ENCODE measurements at regions not wholly inside any gene's neighbourhood (a gene's known extent, or its start where the extent isn't known, plus 50 kb on each side); places are given as distances from the start of the nearest gene placed in this dataset.

- no peak for ATAC-seq
- no peaks in the 10 kb centered on the region for H3K36me3 ChIP-seq (ENCODE audit: control insufficient read depth in 1 of 2, insufficient read depth in 2 of 2, low read length in 2 of 2)
- H3K9ac ChIP-seq (ENCODE audit: low read length) = no peak overlapping the region
- ChIA-PET CTCF (no interaction called here), POLR2A (no interaction called here), RAD21 (ENCODE audit: low non-redundant PET in 1 of 2, low total read pairs in 2 of 2, uncharacterized antibody in 2 of 2, unreplicated experiment in 2 of 2) (no interaction called here)
- H3K79me2 ChIP-seq (ENCODE audit: insufficient read depth, low read length) = no peaks in the 10 kb centered on the region
- H3K27me3 ChIP-seq (ENCODE audit: insufficient read depth, low read length) = no peaks in the 10 kb centered on the region
- no peak overlapping the region for H3K27ac ChIP-seq (ENCODE audit: low read depth, low read length)
- no peak for TF ChIP-seq JUND (IDR thresholded peaks at IDR 0.05)
- no peak for TF ChIP-seq ATF3 (IDR thresholded peaks at IDR 0.05)
- no peak for TF ChIP-seq EZH2 (IDR thresholded peaks at IDR 0.05)
- TF ChIP-seq, protein P1, sequence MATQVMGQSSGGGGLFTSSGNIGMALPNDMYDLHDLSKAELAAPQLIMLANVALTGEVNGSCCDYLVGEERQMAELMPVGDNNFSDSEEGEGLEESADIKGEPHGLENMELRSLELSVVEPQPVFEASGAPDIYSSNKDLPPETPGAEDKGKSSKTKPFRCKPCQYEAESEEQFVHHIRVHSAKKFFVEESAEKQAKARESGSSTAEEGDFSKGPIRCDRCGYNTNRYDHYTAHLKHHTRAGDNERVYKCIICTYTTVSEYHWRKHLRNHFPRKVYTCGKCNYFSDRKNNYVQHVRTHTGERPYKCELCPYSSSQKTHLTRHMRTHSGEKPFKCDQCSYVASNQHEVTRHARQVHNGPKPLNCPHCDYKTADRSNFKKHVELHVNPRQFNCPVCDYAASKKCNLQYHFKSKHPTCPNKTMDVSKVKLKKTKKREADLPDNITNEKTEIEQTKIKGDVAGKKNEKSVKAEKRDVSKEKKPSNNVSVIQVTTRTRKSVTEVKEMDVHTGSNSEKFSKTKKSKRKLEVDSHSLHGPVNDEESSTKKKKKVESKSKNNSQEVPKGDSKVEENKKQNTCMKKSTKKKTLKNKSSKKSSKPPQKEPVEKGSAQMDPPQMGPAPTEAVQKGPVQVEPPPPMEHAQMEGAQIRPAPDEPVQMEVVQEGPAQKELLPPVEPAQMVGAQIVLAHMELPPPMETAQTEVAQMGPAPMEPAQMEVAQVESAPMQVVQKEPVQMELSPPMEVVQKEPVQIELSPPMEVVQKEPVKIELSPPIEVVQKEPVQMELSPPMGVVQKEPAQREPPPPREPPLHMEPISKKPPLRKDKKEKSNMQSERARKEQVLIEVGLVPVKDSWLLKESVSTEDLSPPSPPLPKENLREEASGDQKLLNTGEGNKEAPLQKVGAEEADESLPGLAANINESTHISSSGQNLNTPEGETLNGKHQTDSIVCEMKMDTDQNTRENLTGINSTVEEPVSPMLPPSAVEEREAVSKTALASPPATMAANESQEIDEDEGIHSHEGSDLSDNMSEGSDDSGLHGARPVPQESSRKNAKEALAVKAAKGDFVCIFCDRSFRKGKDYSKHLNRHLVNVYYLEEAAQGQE (IDR thresholded peaks at IDR 0.05; ENCODE audit: low read depth) = no peak
- no peak overlapping the region for H3K4me3 ChIP-seq (replicated peaks in 1 of 2; ENCODE audit: low read depth in 1 of 2, low read length in 2 of 2)
- H2AFZ ChIP-seq (ENCODE audit: low read depth, low read length, poor library complexity, severe bottlenecking) = no peak overlapping the region
- DNase-seq (ENCODE audit: low read depth, low spot score) = no peak
- no peaks in the 10 kb centered on the region for H3K4me1 ChIP-seq (ENCODE audit: control insufficient read depth in 1 of 2, insufficient read depth in 2 of 2, low read length in 2 of 2)
- BruUV-seq (replicated peaks) = no TSS peak
- no peaks in the 10 kb centered on the region for H3K9me3 ChIP-seq (ENCODE audit: control insufficient read depth in 1 of 2, insufficient read depth in 1 of 2, low read depth in 1 of 2, low read length in 2 of 2)
- no peaks in the 10 kb centered on the region for H3K9me2 ChIP-seq (ENCODE audit: insufficient read depth)
- no peaks in the 10 kb centered on the region for H4K20me1 ChIP-seq (ENCODE audit: insufficient read depth)
- no peak overlapping the region for H3K4me2 ChIP-seq (ENCODE audit: low read length)
- intact Hi-C loops (cut with micrococcal nuclease) = no loop called here
Measured at GRCh38 chr1:186255266-186255665, 119.8 kb downstream of the TPR start.

DNA sequence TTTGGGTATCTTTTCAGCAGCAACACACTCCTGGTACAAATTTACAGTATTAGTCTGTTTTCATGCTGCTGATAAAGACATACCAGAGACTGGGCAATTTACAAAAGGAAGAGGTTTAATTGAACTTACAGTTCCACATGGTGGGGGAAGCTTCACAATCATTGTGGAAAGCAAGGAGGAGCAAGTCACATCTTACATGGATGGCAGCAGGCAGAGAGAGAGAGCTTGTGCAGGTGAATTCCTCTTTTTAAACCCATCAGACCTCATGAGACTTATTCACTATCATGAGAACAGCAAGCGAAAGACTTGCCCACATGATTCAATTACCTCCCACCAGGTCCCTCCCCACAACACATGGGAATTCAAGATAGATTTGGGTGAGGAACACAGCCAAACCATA lies 124.5 kb downstream of the TPR start:
- RAD21 ChIA-PET (ENCODE audit: low non-redundant PET in 1 of 2, low total read pairs in 2 of 2, uncharacterized antibody in 2 of 2, unreplicated experiment in 2 of 2) = no interaction called here
- H3K4me1 ChIP-seq (ENCODE audit: control insufficient read depth in 1 of 2, insufficient read depth in 2 of 2, low read length in 2 of 2) = no peaks in the 10 kb centered on the region
- H4K20me1 ChIP-seq (ENCODE audit: insufficient read depth) = no peaks in the 10 kb centered on the region
- H3K27me3 ChIP-seq (ENCODE audit: insufficient read depth, low read length) = no peaks in the 10 kb centered on the region
- no peak overlapping the region for H3K4me2 ChIP-seq (ENCODE audit: low read length)
- DNase-seq (ENCODE audit: low read depth, low spot score) = no peak
- no peaks in the 10 kb centered on the region for H3K9me3 ChIP-seq (ENCODE audit: control insufficient read depth in 1 of 2, insufficient read depth in 1 of 2, low read depth in 1 of 2, low read length in 2 of 2)
- POLR2A ChIA-PET = no interaction called here
- no peak overlapping the region for H3K27ac ChIP-seq (ENCODE audit: low read depth, low read length)
- ATAC-seq = no peak
- TF ChIP-seq, protein P1 (IDR thresholded peaks at IDR 0.05; ENCODE audit: low read depth) = no peak
- TF ChIP-seq EZH2phosphoT487 (IDR thresholded peaks at IDR 0.05; ENCODE audit: borderline replicate concordance) = no peak
- no peak for TF ChIP-seq CBX3 (IDR thresholded peaks at IDR 0.05; ENCODE audit: low read depth)
- no peak for TF ChIP-seq ELF1 (IDR thresholded peaks at IDR 0.05; ENCODE audit: borderline replicate concordance, low read depth)
- TF ChIP-seq YY1 (IDR thresholded peaks at IDR 0.05; ENCODE audit: extremely low read depth, insufficient replicate concordance, low read depth, low read length) = no peak
- TF ChIP-seq TCF7L2 (IDR thresholded peaks at IDR 0.05; ENCODE audit: borderline replicate concordance, extremely low read depth, insufficient read depth, insufficient read length) = no peak
- no TSS peak for BruUV-seq (replicated peaks)
- intact Hi-C loops (cut with micrococcal nuclease) = no loop called here
- H3K36me3 ChIP-seq (ENCODE audit: control insufficient read depth in 1 of 2, insufficient read depth in 2 of 2, low read length in 2 of 2) = no peaks in the 10 kb centered on the region
- H2AFZ ChIP-seq (ENCODE audit: low read depth, low read length, poor library complexity, severe bottlenecking) = no peak overlapping the region
- H3K79me2 ChIP-seq (ENCODE audit: insufficient read depth, low read length) = no peaks in the 10 kb centered on the region
- CTCF ChIA-PET = no interaction called here
- H3K9me2 ChIP-seq (ENCODE audit: insufficient read depth) = no peaks in the 10 kb centered on the region
- H3K4me3 ChIP-seq (replicated peaks in 1 of 2; ENCODE audit: low read depth in 1 of 2, low read length in 2 of 2) = no peak overlapping the region
- H3K9ac ChIP-seq (ENCODE audit: low read length) = no peak overlapping the region

All from HCT116 (cell line).